DOHH2 (cell line): ENCODE measurements at regions not wholly inside any gene's neighbourhood (a gene's known extent, or its start where the extent isn't known, plus 50 kb on each side); places are given as distances from the start of the nearest gene placed in this dataset.
"Not testable (repeated sequence)": the region's sequence is repeated elsewhere in the genome, so short reads cannot be mapped to it uniquely, and the experiment has no call there.

ENCODE experiments used
- H3F3A ChIP-seq: fragments of 200-600 bp; sonication (generic), shearing (Covaris generic); 2 replicates; pipeline ENCODE4 v1.6.0; 2016; ENCODE audit warnings: antibody characterized with exemption, mild to moderate bottlenecking; ENCODE audit not compliant: control insufficient read depth, insufficient read depth
- H3K27ac ChIP-seq: fragments of 200-600 bp; sonication (generic); 2 replicates; pipeline ENCODE4 v1.5.1; 2014; ENCODE audit warnings: low read depth, mild to moderate bottlenecking, low read length, moderate library complexity
- H3K27me3 ChIP-seq: fragments of 200-600 bp; sonication (generic); 2 replicates; pipeline ENCODE4 v1.6.1; 2014; ENCODE audit warnings: mild to moderate bottlenecking, low read length, mixed read lengths; ENCODE audit not compliant: control insufficient read depth
- H3K36me3 ChIP-seq: fragments of 200-600 bp; sonication (generic); 2 replicates; pipeline ENCODE4 v1.6.1; 2014; ENCODE audit warnings: mild to moderate bottlenecking, low read length, moderate library complexity, mixed read lengths; ENCODE audit not compliant: control insufficient read depth
- H3K4me1 ChIP-seq: fragments of 200-600 bp; sonication (generic); 2 replicates; pipeline ENCODE4 v1.6.1; 2014; ENCODE audit warnings: mild to moderate bottlenecking, low read length, mixed read lengths; ENCODE audit not compliant: control insufficient read depth
- H3K4me2 ChIP-seq: fragments of 200-600 bp; sonication (generic); 2 replicates; pipeline ENCODE4 v1.6.0; 2014; ENCODE audit warnings: mild to moderate bottlenecking, low read length, moderate library complexity
- H3K4me3 ChIP-seq: fragments of 200-600 bp; sonication (generic); 2 replicates; pipeline ENCODE4 v1.5.1; 2014; ENCODE audit warnings: mild to moderate bottlenecking, low read length, mixed read lengths
- H3K79me2 ChIP-seq: fragments of 200-600 bp; sonication (generic); 2 replicates; pipeline ENCODE4 v1.6.1; 2014; ENCODE audit warnings: mild to moderate bottlenecking, low read length, mixed read lengths; ENCODE audit not compliant: control insufficient read depth
- H3K9me2 ChIP-seq: fragments of 200-600 bp; sonication (generic); replicated peaks from 2 replicates; pipeline ENCODE4 v1.6.1; 2014; ENCODE audit warnings: mild to moderate bottlenecking, low read length, mixed read lengths; ENCODE audit not compliant: control insufficient read depth
- H3K9me3 ChIP-seq: fragments of 200-600 bp; sonication (generic); 2 replicates; pipeline ENCODE4 v1.6.1; 2014; ENCODE audit warnings: antibody characterized with exemption, low read length, mixed read lengths; ENCODE audit not compliant: control insufficient read depth, insufficient read depth
- H4K20me1 ChIP-seq: fragments of 200-600 bp; sonication (generic); 2 replicates; pipeline ENCODE4 v1.6.0; 2014; ENCODE audit warnings: low read depth, mild to moderate bottlenecking, antibody characterized with exemption, low read length, moderate library complexity; ENCODE audit not compliant: control insufficient read depth, insufficient read depth
- EZH2phosphoT487 ChIP-seq: fragments of 200-600 bp; sonication (generic); IDR thresholded peaks from 2 replicates; pipeline ENCODE4 v1.6.1; 2017; ENCODE audit warnings: borderline replicate concordance, mild to moderate bottlenecking, antibody characterized with exemption, low read length, moderate library complexity, mixed read lengths
- TF ChIP-seq, protein P1 (sequence below): fragments of 200-600 bp; sonication (generic); IDR thresholded peaks from one replicate; pipeline ENCODE4 v1.5.1; 2014; ENCODE audit warnings: antibody characterized with exemption, mild to moderate bottlenecking, low read depth, low read length; ENCODE audit not compliant: poor library complexity, severe bottlenecking

DNA sequence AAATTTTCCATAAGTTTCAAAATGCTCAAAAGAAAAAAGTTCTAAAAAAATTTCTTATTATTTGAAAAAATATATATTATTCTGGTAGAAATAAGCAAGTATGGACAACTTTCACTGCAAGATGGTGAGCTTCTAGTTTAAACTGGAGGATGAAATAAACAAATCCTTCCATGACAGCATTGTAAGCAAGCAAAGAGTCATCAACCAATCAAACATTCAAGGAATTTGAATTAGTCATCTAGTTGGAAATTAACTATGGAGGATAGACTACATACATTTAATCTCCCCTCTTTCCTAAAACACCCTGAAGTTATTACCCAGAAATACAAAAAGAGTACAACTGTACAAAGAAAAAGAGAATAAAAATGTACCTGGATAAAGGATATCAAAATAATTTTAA is 51.0 kb upstream of the IRX5 start:
- no peaks in the 10 kb centered on the region for H3K27me3 ChIP-seq
- no peaks in the 10 kb centered on the region for H3K9me3 ChIP-seq
- H3K27ac ChIP-seq = no peak overlapping the region
- H3K4me2 ChIP-seq = no peak overlapping the region
- H3K4me3 ChIP-seq = no peak overlapping the region
- H3K79me2 ChIP-seq = no peaks in the 10 kb centered on the region
- no peaks in the 10 kb centered on the region for H3K4me1 ChIP-seq
- H3F3A ChIP-seq = no peaks in the 10 kb centered on the region
- TF ChIP-seq EZH2phosphoT487 = no peak
- TF ChIP-seq, protein P1, sequence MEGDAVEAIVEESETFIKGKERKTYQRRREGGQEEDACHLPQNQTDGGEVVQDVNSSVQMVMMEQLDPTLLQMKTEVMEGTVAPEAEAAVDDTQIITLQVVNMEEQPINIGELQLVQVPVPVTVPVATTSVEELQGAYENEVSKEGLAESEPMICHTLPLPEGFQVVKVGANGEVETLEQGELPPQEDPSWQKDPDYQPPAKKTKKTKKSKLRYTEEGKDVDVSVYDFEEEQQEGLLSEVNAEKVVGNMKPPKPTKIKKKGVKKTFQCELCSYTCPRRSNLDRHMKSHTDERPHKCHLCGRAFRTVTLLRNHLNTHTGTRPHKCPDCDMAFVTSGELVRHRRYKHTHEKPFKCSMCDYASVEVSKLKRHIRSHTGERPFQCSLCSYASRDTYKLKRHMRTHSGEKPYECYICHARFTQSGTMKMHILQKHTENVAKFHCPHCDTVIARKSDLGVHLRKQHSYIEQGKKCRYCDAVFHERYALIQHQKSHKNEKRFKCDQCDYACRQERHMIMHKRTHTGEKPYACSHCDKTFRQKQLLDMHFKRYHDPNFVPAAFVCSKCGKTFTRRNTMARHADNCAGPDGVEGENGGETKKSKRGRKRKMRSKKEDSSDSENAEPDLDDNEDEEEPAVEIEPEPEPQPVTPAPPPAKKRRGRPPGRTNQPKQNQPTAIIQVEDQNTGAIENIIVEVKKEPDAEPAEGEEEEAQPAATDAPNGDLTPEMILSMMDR = no peak
- H3K9me2 ChIP-seq = no peaks in the 10 kb centered on the region
- no peaks in the 10 kb centered on the region for H3K36me3 ChIP-seq
- H4K20me1 ChIP-seq = no peaks in the 10 kb centered on the region

DNA sequence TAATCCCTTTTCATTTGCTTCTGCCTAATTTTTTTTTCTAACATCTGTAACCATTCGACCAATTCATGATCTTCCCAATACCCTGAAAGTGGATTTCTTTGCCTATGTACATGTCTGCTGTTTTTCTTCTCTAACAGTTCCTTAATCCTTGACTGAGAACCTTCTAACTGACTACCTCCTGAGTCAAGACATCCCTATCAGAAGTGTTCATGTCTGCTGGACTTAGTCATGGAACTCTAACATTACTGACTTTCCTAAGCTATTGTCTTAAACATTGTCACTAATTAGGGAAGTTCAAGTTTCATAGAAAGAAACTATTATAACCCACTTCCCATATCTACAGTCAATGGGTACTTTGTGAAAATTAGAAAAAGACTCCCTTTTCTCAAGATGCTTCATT is 52.4 kb upstream of the IRX5 start:
- Histone ChIP-seq H3K4me1 (no peaks in the 10 kb centered on the region), H3K4me2 (no peak overlapping the region), H3K4me3 (no peak overlapping the region), H3F3A (no peaks in the 10 kb centered on the region), H3K9me2 (no peaks in the 10 kb centered on the region), H3K27ac (no peak overlapping the region), H3K9me3 (no peaks in the 10 kb centered on the region), H3K79me2 (no peaks in the 10 kb centered on the region), H3K36me3 (no peaks in the 10 kb centered on the region), H3K27me3 (no peaks in the 10 kb centered on the region), H4K20me1 (no peaks in the 10 kb centered on the region)
- no peak for TF ChIP-seq EZH2phosphoT487
- TF ChIP-seq, protein P1 = no peak

DNA sequence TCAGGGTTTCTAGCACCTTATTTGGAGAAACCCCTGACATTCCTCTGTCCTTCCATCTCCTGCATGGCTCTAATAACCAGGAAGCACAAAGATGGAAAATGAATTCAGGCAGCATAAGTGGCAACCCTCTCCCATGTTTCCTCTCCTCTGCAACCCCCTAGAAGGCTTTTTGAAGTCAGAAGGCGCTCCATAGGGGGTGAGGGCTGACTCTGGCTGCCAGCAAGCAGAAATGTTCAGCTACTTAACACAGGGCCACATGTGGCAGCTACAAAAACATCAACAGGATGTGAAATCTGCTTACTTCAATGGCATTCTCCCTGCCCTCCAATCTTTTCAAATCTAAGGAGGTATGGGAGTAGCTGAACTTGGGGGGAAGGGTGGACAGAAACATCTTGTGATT is 55.2 kb upstream of the IRX5 start:
- no peak overlapping the region for H3K27ac ChIP-seq
- H3K79me2 ChIP-seq = no peaks in the 10 kb centered on the region
- no peaks in the 10 kb centered on the region for H3K4me1 ChIP-seq
- H3K9me2 ChIP-seq = no peaks in the 10 kb centered on the region
- no peaks in the 10 kb centered on the region for H3K27me3 ChIP-seq
- no peak for TF ChIP-seq EZH2phosphoT487
- TF ChIP-seq, protein P1 = no peak
- H3K9me3 ChIP-seq = no peaks in the 10 kb centered on the region
- H3K4me3 ChIP-seq = no peak overlapping the region
- no peak overlapping the region for H3K4me2 ChIP-seq
- no peaks in the 10 kb centered on the region for H3K36me3 ChIP-seq
- no peaks in the 10 kb centered on the region for H3F3A ChIP-seq
- no peaks in the 10 kb centered on the region for H4K20me1 ChIP-seq

DNA sequence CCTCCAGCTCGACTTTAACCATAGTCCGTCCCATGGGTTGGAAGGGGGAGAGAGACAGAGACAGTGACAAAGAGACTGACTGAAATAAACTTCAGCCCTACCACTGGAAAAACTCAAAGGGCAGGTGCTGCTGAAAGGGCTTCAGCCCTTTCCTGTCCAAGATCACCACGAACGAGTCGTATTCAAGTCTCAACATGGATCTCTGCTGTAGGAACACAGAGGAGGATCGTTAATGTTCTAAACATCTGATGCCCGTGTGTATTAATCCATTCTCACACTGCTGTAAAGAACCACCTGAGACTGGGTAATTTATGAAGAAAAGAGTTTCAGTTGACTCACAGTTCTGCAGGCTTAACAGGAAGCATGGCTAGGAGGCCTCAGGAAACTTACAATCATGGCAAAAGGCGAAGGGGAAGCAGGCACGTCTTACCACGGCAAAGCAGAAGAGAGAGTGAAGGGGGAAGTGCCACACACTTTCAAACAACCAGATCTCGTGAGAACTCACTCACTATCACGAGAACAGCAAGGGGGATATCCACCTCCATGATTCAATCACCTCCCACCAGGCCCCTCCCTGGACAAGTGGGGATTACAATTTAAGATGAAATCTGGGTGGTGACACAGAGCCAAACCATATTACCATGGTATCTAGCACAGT is 56.8 kb upstream of the IRX5 start:
- not testable (repeated sequence) for H3K79me2 ChIP-seq, H3K9me3 ChIP-seq, H3F3A ChIP-seq, H3K9me2 ChIP-seq, H3K36me3 ChIP-seq, H3K4me1 ChIP-seq, H3K27me3 ChIP-seq, H3K4me2 ChIP-seq, H4K20me1 ChIP-seq, H3K27ac ChIP-seq, H3K4me3 ChIP-seq
